NT2/D1 (cell line): ENCODE measurements at regions not wholly inside any gene's neighbourhood (a gene's known extent, or its start where the extent isn't known, plus 50 kb on each side); places are given as distances from the start of the nearest gene placed in this dataset.

Experiments
- SUZ12 ChIP-seq: IDR thresholded peaks from 2 replicates; pipeline ENCODE4 v1.6.1; 2011; ENCODE audit not compliant: insufficient read length, insufficient read depth; ENCODE audit errors: extremely low read depth
- YY1 ChIP-seq: IDR thresholded peaks from 2 replicates; pipeline ENCODE4 v1.6.1; 2011; ENCODE audit not compliant: insufficient read length, insufficient read depth
- ZNF274 ChIP-seq: IDR thresholded peaks from 2 replicates; pipeline ENCODE4 v1.6.1; 2011; ENCODE audit warnings: mild to moderate bottlenecking, low read depth, low read length

DNA sequence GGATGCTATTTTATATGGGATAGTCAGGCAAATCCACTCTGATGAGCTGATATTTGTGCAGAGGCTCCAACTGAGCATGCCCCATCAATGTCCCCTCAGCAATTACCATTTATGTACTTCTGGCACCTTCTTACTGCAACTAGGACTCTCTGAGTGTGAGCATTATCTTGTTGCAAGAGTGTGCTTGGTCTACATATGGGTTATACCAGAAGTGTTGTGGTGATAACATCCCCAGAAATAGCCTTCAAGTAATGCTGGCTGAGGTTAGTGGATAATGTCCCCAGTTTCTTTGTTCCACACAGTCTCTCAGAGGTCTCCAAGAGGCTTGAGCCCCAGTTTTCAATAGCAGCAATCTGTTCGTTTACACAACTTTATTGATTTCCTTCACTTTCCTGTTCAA lies 408.6 kb downstream of the JRKL start:
- no peak for TF ChIP-seq SUZ12
- TF ChIP-seq ZNF274 = no peak
- TF ChIP-seq YY1 = no peak
